ENCODE measurements at regions not wholly inside any gene's neighbourhood (a gene's known extent, or its start where the extent isn't known, plus 50 kb on each side); places are given as distances from the start of the nearest gene placed in this dataset.

DNA sequence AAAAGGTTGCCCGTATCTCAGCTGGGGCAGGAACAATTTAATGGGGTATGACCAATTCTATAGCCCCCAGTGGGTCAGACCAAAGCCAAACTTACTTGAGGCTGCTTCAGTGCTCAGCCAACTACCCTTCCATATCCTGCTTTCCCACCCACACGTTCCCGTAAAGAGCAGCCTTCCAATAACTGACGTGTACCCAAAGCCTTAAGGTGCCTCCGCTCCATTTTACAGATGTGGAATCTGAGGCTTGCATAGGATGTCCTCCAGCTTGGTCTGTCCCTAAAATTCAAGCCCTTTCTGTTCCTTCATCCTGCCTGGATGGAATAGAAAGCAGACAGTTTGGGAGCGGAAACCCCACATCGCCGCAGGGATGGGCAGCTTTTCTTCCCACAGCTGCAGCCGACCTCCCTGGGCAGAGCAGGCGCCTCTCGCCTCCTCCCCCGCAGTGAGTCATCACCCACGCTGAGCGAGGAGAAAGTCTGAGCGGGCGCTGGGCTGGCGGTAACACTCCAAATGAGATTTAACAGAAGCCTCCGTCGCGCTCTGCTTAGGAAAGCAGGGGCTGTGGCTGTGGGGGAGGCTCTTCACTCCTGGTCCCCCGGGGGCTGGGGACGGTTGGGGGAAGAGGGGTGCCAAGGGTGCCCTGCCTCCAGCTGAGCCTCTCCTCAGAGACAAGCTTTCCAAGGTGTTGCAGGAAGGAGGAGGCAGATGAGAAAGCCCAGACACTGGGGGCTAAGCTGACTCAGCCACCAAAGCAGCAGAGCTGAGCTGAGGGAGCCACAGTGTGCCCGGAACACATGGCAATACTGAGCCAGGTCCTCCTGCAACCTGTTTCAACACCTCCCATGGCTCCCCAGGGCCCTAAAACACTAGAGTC, 57.8 kb upstream of the HRH1 start:
- intact Hi-C loops (cut with DNase I, micrococcal nuclease): no loop called here
- peaks cover 14% of the 10 kb centered on the region for H3K4me1 Mint-ChIP-seq (ENCODE audit: low read depth)
- CTCF ChIA-PET: no interaction called here
- H3K27ac Mint-ChIP-seq: no peak overlapping the region
- Histone ChIP-seq H3K9me3 (ENCODE audit: control insufficient read depth in 1 of 2, insufficient read depth in 1 of 2, low read length in 2 of 2) (peaks cover 0 to 11% of the 10 kb centered on the region in 2 experiments), H3K36me3 (ENCODE audit: insufficient read depth, low read length) (no peaks in the 10 kb centered on the region), H3K4me1 (ENCODE audit: insufficient read depth, low read length) (peaks cover 4% of the 10 kb centered on the region), H3K27ac (ENCODE audit: low read depth in 1 of 2, low read length in 2 of 2) (no peak overlapping the region), H3K27me3 (ENCODE audit: control insufficient read depth in 1 of 2, insufficient read depth in 2 of 2, low read length in 2 of 2) (no peaks in the 10 kb centered on the region), H3K4me3 (ENCODE audit: low read length) (no peak overlapping the region)
- H3K36me3 Mint-ChIP-seq (ENCODE audit: low read depth): no peaks in the 10 kb centered on the region
- H3K9me3 Mint-ChIP-seq: no peaks in the 10 kb centered on the region
- TF ChIP-seq CTCF (IDR thresholded peaks at IDR 0.05): no peak
- no peaks in the 10 kb centered on the region for H3K27me3 Mint-ChIP-seq
- POLR2A ChIA-PET: no interaction called here
- ATAC-seq (ENCODE audit: poor library complexity) (no peak), DNase-seq (peak in 8 of 14 experiments; percentile 6 to 47 (median 15))
- peak overlapping the region; percentile 34 for H3K4me3 Mint-ChIP-seq

DNA sequence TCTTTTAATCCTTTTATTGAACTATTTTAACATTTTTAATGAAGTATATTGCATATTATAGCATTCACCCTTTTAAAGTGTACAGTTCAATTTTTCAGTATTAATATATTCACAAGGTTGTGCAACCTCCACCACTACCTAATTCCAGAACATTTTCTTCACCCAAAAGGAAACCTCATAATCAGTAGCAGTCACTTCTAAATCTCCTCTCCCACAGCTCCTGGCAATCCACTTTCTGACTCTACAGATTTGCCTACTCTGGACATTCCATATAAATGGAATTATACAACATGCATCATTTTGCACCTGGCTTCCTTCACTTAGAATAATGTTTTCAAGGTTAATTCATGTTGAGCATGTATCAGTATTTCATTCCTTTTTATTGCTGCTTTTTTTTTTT, 55.0 kb upstream of the HRH1 start:
- intact Hi-C loops (cut with DNase I, micrococcal nuclease): no loop called here
- Mint-ChIP-seq H3K27ac (no peak overlapping the region), H3K27me3 (no peaks in the 10 kb centered on the region), H3K4me3 (no peak overlapping the region), H3K4me1 (ENCODE audit: low read depth) (peaks cover 14% of the 10 kb centered on the region), H3K36me3 (ENCODE audit: low read depth) (no peaks in the 10 kb centered on the region), H3K9me3 (peaks cover 9% of the 10 kb centered on the region)
- H3K4me3 ChIP-seq (ENCODE audit: low read length): no peak overlapping the region
- CTCF ChIA-PET: no interaction called here
- no peak for TF ChIP-seq CTCF (IDR thresholded peaks at IDR 0.05)
- no peaks in the 10 kb centered on the region for H3K27me3 ChIP-seq (ENCODE audit: control insufficient read depth in 1 of 2, insufficient read depth in 2 of 2, low read length in 2 of 2)
- peaks cover 4% of the 10 kb centered on the region for H3K4me1 ChIP-seq (ENCODE audit: insufficient read depth, low read length)
- ATAC-seq (ENCODE audit: poor library complexity) (no peak), DNase-seq (no peak)
- no peak overlapping the region for H3K27ac ChIP-seq (ENCODE audit: low read depth in 1 of 2, low read length in 2 of 2)
- POLR2A ChIA-PET: no interaction called here
- H3K36me3 ChIP-seq (ENCODE audit: insufficient read depth, low read length): no peaks in the 10 kb centered on the region
- peaks cover 4 to 12% of the 10 kb centered on the region in 2 experiments for H3K9me3 ChIP-seq (ENCODE audit: control insufficient read depth in 1 of 2, insufficient read depth in 1 of 2, low read length in 2 of 2)
